Fibroblast of the aortic adventitia (primary cell): ENCODE measurements at regions not wholly inside any gene's neighbourhood (a gene's known extent, or its start where the extent isn't known, plus 50 kb on each side); places are given as distances from the start of the nearest gene placed in this dataset.

Experiments used
- DNase-seq: peaks from one replicate; pipeline ENCODE4 v3.0.0-alpha.2; 2010; ENCODE audit warnings: low read depth
- H3K4me3 ChIP-seq: 2 replicates; pipeline ENCODE4 v1.5.1; 2011; ENCODE audit warnings: low read depth, mild to moderate bottlenecking, control low read depth, low read length, moderate library complexity
- CTCF ChIP-seq: IDR thresholded peaks from 2 replicates; pipeline ENCODE4 v1.5.1; 2011; ENCODE audit warnings: mild to moderate bottlenecking, low read length, control low read depth, inconsistent platforms; ENCODE audit not compliant: insufficient read depth

GRCh38 chr16:73190256-73190655 is 142.3 kb upstream of the ZFHX3 start:
- no peak for TF ChIP-seq CTCF
- no peak for DNase-seq
- H3K4me3 ChIP-seq = no peak overlapping the region

- TF ChIP-seq CTCF = no peak
- no peak for DNase-seq
Observed at GRCh38 chr16:73189136-73189535, 141.2 kb upstream of the ZFHX3 start.

GRCh38 chr16:73186752-73187601 is 139.0 kb upstream of the ZFHX3 start:
- H3K4me3 ChIP-seq = no peak overlapping the region
- DNase-seq = no peak
- TF ChIP-seq CTCF = no peak

More at GRCh38 chr16:73189136-73189535, 141.2 kb upstream of the ZFHX3 start:
- no peak overlapping the region for H3K4me3 ChIP-seq

- no peak for DNase-seq
- no peak overlapping the region for H3K4me3 ChIP-seq
- TF ChIP-seq CTCF = no peak
Observed at GRCh38 chr16:73185737-73186136, 137.8 kb upstream of the ZFHX3 start.

- no peak overlapping the region for H3K4me3 ChIP-seq
- DNase-seq = peak; percentile 68
- TF ChIP-seq CTCF = peak; percentile 0
Observed at GRCh38 chr16:73183611-73184092, 135.7 kb upstream of the ZFHX3 start.

GRCh38 chr16:73179705-73180331 is 131.9 kb upstream of the ZFHX3 start:
- no peak for TF ChIP-seq CTCF
- no peak overlapping the region for H3K4me3 ChIP-seq
- peak; percentile 53 for DNase-seq
